ENCODE measurements at regions not wholly inside any gene's neighbourhood (a gene's known extent, or its start where the extent isn't known, plus 50 kb on each side); places are given as distances from the start of the nearest gene placed in this dataset.
"Not testable (repeated sequence)": the region's sequence is repeated elsewhere in the genome, so short reads cannot be mapped to it uniquely, and the experiment has no call there.

DNA sequence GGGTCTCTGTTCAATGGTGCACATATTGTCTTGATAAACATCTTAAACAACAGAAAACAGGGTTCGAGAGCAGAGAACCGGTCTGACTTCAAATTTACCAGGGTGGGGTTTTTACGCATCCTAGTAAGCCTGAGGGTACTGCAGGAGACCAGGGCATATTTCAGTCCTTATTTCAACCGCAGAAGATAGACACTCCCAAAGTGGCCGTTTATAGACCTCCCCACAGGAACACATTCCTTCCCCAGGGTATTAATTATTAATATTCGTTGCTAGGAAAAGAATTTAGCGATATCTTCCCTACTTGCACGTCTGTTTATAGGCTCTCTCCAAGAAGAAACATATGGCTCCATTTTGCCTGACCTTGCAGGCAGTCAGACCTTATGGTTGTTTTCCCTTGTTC lies 1063.2 kb downstream of the DNAJB9 start:
- not testable (repeated sequence) for H3K9me3 ChIP-seq, H3K36me3 ChIP-seq, H3K27me3 ChIP-seq, H3K4me3 ChIP-seq, DNase-seq

DNA sequence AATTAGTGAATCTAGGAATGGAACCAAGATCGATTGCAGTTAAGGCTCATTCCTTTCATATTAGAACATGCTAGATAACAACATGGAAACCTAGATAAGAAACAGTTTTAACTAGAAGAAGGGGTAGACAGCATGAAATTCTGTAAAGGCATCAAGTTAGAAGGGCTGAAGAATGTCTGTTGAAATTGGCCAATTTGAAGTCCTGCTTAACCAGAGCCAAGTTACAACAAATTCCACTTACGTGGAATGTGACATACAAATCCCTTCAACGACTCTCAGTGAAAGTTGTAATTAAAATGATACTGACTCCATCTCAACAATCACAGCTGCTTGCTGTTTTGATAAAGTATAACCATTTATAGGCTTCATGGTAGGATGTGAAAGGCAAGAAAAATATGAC lies 1065.7 kb downstream of the DNAJB9 start:
- no peaks in the 10 kb centered on the region for H3K27me3 ChIP-seq
- H3K4me3 ChIP-seq, result no peak overlapping the region
- DNase-seq, result no peak
- no peaks in the 10 kb centered on the region for H3K9me3 ChIP-seq
- no peaks in the 10 kb centered on the region for H3K36me3 ChIP-seq

DNA sequence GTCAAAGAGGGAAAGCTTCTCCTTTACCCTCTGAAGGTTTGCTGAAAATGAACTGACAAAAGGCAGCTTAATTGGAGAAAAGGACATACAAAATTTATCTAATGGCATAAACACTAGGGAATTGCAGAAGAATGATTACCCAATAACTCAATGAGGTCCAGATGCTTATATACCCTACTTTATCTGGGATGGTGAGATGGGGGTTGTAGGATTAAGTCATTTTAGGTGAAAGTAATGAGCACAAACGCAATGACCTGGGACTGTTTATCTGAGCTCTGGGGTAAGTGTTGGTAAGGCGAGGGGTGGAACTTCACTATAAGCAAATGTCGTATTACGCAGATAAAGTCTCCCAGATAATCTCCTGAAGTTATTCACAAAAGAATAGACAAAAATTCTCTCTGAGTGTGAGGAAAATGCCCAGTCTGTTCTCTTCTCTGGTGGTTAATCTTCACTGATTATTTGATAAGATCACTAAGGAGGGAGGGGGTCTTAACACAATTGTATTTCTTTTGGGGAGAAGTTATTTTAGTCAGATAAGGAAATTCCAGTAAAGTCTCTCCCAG lies 1067.8 kb downstream of the DNAJB9 start:
- no peaks in the 10 kb centered on the region for H3K27me3 ChIP-seq
- H3K36me3 ChIP-seq, result no peaks in the 10 kb centered on the region
- DNase-seq, result no peak
- no peak overlapping the region for H3K4me3 ChIP-seq
- no peaks in the 10 kb centered on the region for H3K9me3 ChIP-seq

DNA sequence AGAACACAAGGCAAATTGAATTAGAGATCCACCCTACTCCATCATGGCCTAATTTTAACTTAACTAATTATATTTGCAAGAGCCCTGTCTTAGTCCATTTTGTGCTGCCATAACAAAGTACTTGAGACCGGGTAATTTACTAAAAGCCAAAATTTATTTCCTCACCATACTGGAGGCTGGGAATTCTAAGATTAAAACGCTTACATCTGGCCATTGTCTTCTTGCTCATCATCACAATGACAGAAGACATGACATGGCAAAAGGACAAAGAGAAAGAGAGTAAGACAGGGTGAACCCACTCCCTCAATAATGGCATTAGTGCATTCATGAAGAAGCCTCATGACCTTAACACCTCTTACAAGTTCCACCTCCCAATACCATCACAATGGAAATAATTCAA lies 1068.6 kb downstream of the DNAJB9 start:
- H3K36me3 ChIP-seq, result no peaks in the 10 kb centered on the region
- H3K4me3 ChIP-seq, result no peak overlapping the region
- H3K9me3 ChIP-seq, result no peaks in the 10 kb centered on the region
- DNase-seq, result no peak
- H3K27me3 ChIP-seq, result no peaks in the 10 kb centered on the region

DNA sequence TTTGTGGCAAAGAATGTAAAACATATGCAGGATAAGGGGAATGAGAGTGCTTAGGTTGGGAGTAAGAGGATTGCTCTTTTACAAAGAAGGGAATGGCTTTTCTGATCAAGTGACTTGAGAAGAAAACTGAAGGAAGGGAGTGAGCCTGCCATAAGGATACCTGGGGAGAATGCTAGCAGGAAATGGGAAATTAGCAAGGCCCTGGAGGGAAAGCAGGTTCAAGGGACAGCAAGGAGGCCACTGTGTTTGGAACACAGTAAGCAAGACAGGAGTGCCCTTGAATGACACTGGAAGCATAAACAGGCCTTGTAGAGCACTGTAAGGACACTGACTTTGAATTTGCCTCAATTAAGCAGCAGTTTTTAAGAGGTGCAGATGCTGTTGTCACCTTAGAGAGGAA lies 1069.9 kb downstream of the DNAJB9 start:
- H3K36me3 ChIP-seq, result no peaks in the 10 kb centered on the region
- DNase-seq, result no peak

DNA sequence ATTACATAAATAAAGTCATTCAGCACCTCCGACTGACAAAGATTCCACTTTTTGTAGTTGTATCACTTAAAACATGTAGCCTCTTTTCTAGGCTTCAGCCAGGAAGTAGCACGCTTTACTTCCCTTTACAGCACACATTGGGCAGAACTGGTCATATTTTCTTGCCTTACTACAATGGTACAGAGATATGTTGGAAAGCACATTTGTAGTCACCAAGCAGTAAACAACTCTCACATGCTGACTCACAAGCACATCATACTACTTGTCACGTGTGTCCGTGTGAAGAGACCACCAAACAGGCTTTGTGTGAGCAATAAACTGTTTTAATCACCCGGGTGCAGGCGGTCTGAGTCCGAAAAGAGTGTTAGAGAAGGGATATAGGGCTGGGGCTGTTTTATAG lies 1071.8 kb downstream of the DNAJB9 start:
- H3K36me3 ChIP-seq, result no peaks in the 10 kb centered on the region
- no peak for DNase-seq
- H3K27me3 ChIP-seq, result no peaks in the 10 kb centered on the region
- H3K4me3 ChIP-seq, result no peak overlapping the region
- no peaks in the 10 kb centered on the region for H3K9me3 ChIP-seq

More for the DNA sequence above, 1069.9 kb downstream of the DNAJB9 start:
- Histone ChIP-seq H3K9me3 (no peaks in the 10 kb centered on the region), H3K27me3 (no peaks in the 10 kb centered on the region), H3K4me3 (no peak overlapping the region)

DNA sequence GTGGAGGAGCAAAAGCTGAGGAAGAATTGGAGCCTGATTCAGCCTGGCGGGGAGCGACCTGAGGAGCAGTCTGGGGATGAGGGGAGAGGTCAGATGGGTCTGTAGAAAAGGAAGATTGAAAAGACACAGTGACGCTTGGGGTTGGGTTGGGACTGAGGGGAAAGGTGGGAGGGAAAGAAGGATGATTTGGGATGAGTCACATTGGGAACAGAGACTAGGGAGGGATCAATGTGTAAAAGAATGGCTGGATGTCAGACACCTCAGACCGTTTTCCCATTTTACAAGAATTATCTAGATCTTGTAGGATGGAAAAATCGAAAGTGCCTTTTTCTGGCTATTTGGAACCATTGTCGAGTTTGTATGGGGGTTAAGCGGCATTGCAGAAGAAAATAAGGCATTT lies 1076.5 kb downstream of the DNAJB9 start:
- Histone ChIP-seq H3K4me3 (no peak overlapping the region), H3K9me3 (no peaks in the 10 kb centered on the region), H3K27me3 (no peaks in the 10 kb centered on the region), H3K36me3 (no peaks in the 10 kb centered on the region)
- no peak for DNase-seq

DNA sequence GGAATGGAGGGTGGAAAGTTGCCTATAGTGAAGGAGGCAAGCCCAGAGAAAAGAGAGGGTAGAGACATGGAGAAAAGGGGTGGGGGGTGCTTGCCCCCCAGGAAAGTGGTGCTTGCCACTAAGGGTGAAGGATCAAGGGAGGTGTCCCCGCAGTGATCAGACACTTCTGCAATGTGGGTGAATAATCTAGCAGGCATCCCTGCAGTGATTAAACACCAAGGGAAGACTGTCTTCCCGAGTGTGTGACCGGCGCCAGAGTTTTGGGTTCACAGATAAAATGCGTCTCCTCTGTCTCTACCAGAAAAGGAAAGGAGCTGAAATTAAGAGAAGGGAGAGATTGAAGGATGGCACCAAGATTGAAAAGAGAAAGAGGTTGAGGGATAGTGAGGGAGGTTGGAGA lies 1076.9 kb downstream of the DNAJB9 start:
- H3K27me3 ChIP-seq, H3K36me3 ChIP-seq, DNase-seq, H3K4me3 ChIP-seq, H3K9me3 ChIP-seq: not testable (repeated sequence)

DNA sequence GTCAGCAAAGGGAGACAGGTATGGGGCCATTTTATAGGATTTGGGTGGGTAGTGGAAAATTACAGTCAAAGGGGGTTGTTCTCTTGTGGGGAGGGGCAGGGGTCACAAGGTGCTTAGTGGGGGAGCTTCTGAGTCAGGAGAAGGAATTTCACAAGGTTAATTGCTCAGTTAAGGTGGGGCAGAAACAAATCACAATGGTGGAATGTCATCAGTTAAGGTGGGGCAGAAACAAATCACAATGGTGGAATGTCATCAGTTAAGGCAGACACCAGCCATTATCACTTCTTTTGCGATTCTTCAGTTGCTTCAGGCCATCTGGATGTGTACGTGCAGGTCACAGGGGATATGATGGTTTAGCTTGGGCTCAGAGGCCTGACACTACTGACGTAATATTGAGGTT lies 1077.6 kb downstream of the DNAJB9 start:
- not testable (repeated sequence) for H3K27me3 ChIP-seq, DNase-seq, H3K9me3 ChIP-seq, H3K4me3 ChIP-seq, H3K36me3 ChIP-seq

DNA sequence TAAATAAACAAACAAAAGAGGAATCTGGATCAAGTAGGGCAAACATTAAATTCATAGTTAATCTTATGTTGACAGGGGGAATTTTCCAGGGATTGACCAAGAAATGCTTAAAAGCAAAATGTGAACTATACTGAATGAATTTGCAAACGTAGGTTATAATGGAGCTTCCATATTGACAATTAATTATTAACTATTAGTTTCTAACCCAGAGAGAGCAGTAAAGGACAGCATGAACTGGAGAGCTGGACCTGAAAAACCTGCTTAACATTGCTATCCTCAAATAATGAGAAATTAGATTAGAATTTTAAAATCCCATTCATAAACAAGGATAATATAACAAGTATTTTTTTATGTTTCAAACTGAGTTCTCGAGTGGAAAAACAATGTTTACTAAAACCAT lies 1089.6 kb downstream of the DNAJB9 start:
- Histone ChIP-seq H3K27me3 (no peaks in the 10 kb centered on the region), H3K9me3 (no peaks in the 10 kb centered on the region), H3K36me3 (no peaks in the 10 kb centered on the region), H3K4me3 (no peak overlapping the region)
- no peak for DNase-seq

DNA sequence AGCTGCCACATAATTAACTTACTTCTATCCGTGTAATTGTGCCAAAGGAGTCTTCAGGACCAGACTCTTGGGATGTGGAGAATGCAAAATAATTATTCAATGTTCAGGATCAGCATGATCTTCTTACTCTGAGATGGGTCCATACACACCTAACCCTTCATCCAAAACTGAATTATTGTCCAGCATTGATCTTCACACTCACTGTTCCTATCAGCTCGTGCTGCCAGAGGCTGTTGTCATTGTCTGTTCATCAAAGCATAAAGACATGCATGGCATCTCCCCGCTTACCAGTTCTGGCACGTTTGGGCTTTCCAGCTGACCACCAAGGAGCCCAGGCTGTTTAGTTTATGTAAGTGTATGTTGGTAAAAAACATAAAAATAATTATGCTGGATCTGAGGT lies 1090.7 kb downstream of the DNAJB9 start:
- H3K4me3 ChIP-seq, result no peak overlapping the region
- no peak for DNase-seq
- H3K9me3 ChIP-seq, result no peaks in the 10 kb centered on the region
- H3K27me3 ChIP-seq, result no peaks in the 10 kb centered on the region
- no peaks in the 10 kb centered on the region for H3K36me3 ChIP-seq

DNA sequence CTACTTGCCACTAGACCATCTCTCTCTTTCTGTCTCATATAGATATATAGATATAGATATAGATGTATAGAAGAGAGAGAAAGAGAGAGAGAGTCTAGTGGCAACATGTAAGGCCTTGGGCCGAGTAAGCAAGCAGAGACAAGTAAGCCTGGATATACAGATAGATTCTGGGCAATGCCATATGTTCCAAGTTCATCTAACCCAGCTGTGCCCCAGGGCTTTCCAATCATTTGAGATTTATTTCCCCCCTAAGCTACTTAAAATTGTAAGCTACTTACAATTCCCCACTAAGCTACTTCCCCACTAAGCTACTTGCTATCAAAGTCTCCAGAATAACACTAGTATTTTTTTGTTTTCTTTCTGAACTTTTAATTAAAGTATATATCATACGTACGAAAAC lies 1094.1 kb downstream of the DNAJB9 start:
- H3K4me3 ChIP-seq, result no peak overlapping the region
- DNase-seq, result no peak
- H3K27me3 ChIP-seq, result no peaks in the 10 kb centered on the region
- no peaks in the 10 kb centered on the region for H3K36me3 ChIP-seq
- no peaks in the 10 kb centered on the region for H3K9me3 ChIP-seq

DNA sequence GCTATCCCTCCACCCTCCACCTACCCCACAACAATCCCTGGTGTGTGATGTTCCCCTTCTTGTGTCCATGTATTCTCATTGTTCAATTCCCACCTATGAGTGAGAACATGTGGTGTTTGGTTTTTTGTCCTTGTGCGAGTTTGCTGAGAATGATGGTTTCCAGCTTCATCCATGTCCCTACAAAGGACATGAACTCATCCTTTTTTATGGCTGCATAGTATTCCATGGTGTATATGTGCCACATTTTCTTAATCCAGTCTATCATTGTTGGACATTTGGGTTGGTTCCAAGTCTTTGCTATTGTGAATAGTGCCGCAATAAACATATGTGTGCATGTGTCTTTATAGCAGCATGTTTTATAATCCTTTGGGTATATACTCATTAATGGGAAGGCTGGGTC lies 1117.6 kb downstream of the DNAJB9 start:
- H3K9me3 ChIP-seq, H3K27me3 ChIP-seq, DNase-seq, H3K36me3 ChIP-seq, H3K4me3 ChIP-seq: not testable (repeated sequence)

DNA sequence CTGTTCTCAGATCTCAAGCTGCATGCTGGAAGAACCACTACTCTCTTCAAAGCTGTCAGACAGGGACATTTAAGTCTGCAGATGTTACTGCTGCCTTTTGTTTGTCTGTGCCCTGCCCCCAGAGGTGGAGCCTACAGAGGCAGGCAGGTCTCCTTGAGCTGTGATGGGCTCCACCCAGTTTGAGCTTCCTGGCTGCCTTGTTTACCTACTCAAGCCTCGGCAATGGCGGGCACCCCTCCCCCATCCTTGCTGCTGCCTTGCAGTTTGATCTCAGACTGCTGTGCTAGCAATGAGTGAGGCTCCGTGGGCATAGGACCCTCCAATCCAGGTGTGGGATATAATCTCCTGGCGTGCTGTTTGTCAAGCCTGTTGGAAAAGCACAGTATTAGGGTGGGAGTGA lies 1122.9 kb downstream of the DNAJB9 start:
- H3K36me3 ChIP-seq, DNase-seq, H3K27me3 ChIP-seq, H3K9me3 ChIP-seq, H3K4me3 ChIP-seq: not testable (repeated sequence)

DNA sequence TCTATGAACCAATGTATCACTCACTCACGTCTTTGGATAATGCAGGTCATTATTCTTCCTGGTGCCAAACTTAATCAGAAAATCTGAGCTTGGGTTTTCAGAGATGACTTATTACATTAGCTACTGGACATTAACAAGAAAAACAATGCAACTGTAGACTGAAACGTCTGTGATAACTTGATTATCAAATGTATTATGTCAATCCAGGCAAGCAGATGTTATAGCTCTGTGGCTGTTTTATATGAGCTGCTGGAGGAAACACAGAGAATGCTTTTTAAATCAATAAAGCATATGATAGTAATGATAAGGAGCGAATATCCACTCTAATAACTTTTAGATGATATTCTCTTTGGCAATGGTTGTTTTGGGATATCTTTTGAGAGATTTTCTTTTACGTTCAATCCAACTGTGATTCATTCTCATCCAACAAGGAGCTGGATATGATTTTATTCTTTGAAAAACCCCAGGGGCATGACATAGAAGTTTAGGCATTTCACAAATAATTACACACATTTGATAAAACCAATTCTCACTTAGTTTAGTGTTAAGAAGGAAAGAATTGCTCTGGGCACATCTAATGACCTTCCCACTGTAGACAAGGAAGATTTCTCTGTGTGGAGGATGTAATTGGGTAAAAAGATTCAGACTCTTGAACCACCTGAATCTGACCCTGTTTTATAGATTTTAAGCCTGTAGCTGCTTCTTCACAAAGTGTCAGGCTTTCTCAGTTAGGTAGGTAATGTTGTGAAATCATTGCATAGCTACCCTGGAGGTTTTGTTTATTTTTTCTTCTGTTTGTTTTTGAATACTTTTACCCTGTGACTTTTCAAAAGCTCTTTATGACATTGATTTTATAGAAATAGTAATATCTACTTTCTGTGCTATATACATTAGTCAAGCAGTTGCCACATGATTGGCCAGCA lies 1124.7 kb downstream of the DNAJB9 start:
- H3K36me3 ChIP-seq, result no peaks in the 10 kb centered on the region
- no peak for DNase-seq
- H3K4me3 ChIP-seq, result no peak overlapping the region
- no peaks in the 10 kb centered on the region for H3K9me3 ChIP-seq
- no peaks in the 10 kb centered on the region for H3K27me3 ChIP-seq

DNA sequence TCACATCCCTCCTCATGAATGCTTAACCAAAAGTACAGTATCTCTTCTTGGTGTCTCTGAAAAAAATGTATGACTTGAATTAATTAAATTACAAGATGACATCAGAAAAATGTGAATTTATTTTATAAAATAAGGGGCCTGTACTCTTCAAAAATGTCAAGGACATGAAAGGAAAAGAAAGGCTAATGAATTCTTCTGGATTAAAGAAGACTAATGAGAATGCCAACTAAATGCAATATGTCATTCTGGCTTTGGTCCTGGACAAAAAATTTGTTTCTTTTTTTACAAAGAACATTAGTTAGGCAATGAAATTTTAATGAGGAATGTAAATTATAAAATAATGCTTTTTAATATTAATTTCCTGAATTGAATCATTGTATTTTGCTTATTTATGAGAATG lies 1125.7 kb downstream of the DNAJB9 start:
- Histone ChIP-seq H3K9me3 (no peaks in the 10 kb centered on the region), H3K4me3 (no peak overlapping the region), H3K27me3 (no peaks in the 10 kb centered on the region), H3K36me3 (no peaks in the 10 kb centered on the region)
- DNase-seq, result no peak

DNA sequence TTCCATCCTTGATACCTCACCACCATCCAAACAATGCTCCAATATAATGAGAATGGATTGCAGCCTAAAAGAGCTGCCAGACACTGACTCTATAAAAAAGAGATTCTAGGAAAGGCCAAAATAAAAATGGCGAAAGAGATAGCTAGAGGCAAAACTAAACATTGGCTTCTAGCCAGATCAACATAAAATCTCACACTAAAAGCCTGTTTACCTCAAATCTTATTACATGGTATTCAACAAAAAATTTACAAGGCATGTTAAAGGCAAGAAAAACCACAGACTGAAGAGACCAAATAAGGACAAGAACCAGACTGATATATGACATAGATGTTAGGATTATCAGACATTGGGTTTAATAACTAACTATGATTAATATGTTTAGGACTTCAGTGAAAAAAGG lies 1127.0 kb downstream of the DNAJB9 start:
- no peak for DNase-seq
- Histone ChIP-seq H3K36me3 (no peaks in the 10 kb centered on the region), H3K4me3 (no peak overlapping the region), H3K9me3 (no peaks in the 10 kb centered on the region), H3K27me3 (no peaks in the 10 kb centered on the region)

DNA sequence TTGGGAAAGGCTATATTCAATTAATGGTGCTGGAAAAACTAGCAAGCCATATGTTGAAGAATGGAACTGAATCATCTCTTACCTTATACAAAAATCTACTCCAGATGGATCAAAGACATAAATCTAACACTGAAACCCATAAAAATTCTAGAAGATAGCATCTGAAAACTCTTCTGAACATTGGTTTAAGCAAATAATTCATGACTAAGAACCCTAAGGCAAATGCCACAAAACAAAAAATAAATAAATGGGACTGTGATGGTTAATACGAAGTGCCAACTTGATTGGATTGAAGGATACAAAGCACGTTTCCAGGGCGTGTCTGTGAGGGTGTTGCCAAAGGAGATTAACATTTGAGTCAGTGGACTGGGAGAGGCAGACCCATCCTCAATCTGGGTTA lies 1130.0 kb downstream of the DNAJB9 start:
- Histone ChIP-seq H3K4me3 (no peak overlapping the region), H3K9me3 (no peaks in the 10 kb centered on the region), H3K27me3 (no peaks in the 10 kb centered on the region), H3K36me3 (no peaks in the 10 kb centered on the region)
- no peak for DNase-seq
